ENCODE measurements at regions not wholly inside any gene's neighbourhood (a gene's known extent, or its start where the extent isn't known, plus 50 kb on each side); places are given as distances from the start of the nearest gene placed in this dataset.
A peak's percentile ranks its signal among the peaks of the same experiment; 100 is the strongest.
"Not testable (repeated sequence)": the region's sequence is repeated elsewhere in the genome, so short reads cannot be mapped to it uniquely, and the experiment has no call there.

- H3K27me3 ChIP-seq; ATAC-seq; DNase-seq; H3K9me3 ChIP-seq; H3K27ac ChIP-seq; intact Hi-C loops (cut with DNase I); H3K4me1 ChIP-seq; H3K36me3 ChIP-seq; H3K4me3 ChIP-seq: not testable (repeated sequence)
These were observed 4817.1 kb upstream of the OR11H1 start for GRCh38 chr22:10710923-10711322.

DNA sequence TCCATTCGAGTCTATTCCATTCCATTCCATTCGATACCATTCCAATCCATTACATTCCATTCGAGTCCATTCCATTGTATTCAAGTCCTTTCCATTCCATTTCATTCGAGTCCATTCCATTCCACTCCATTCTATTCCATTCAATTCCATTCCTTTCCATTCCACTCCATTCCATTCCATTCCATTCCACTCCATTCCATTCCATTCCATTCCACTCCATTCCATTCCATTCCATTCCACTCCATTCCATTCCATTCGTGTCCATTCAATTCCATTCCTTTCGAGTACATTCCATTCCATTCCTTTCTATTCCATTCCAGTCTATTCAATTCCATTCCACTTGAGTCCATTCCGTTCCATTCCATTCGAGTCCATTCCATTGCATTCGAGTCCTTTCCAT lies 4805.2 kb upstream of the OR11H1 start:
- H3K27me3 ChIP-seq; H3K4me1 ChIP-seq; H3K4me3 ChIP-seq; intact Hi-C loops (cut with DNase I); H3K36me3 ChIP-seq; DNase-seq; H3K9me3 ChIP-seq; H3K27ac ChIP-seq: not testable (repeated sequence)
- ATAC-seq: peak; percentile 19

GRCh38 chr22:10723966-10724365 lies 4804.0 kb upstream of the OR11H1 start:
- H3K27ac ChIP-seq; H3K36me3 ChIP-seq; DNase-seq; H3K4me1 ChIP-seq; H3K4me3 ChIP-seq; H3K27me3 ChIP-seq; ATAC-seq; H3K9me3 ChIP-seq; intact Hi-C loops (cut with DNase I): not testable (repeated sequence)

DNA sequence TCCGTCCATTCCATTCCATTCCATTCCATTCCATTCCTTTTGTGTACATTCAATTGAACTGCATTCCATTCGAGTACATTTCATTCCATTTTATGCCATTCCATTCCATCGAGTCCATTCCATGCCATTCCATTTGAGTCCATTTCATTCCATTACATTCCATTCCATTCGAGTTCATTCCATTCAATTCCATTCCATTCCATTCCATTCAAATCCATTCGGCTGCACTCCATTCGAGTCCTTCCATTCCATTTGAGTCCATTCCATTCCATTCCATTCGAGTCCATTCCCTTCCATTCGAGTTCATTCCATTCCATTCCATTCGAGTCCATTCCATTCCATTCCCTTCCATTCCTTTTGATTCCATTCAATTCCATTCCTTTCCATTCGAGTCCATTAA lies 4800.6 kb upstream of the OR11H1 start:
- no peak for DNase-seq
- Histone ChIP-seq H3K27me3 (no peaks in the 10 kb centered on the region), H3K4me3 (no peak overlapping the region), H3K9me3 (peaks cover 8% of the 10 kb centered on the region), H3K36me3 (no peaks in the 10 kb centered on the region), H3K4me1 (no peaks in the 10 kb centered on the region), H3K27ac (no peak overlapping the region)
- intact Hi-C loops (cut with DNase I): no loop called here
- ATAC-seq: peak; percentile 10
- TF ChIP-seq CTCF (IDR thresholded peaks at IDR 0.05): no peak

GRCh38 chr22:10729979-10730378 lies 4798.0 kb upstream of the OR11H1 start:
- H3K27me3 ChIP-seq; DNase-seq; H3K4me1 ChIP-seq; ATAC-seq; H3K4me3 ChIP-seq; H3K36me3 ChIP-seq; intact Hi-C loops (cut with DNase I); H3K27ac ChIP-seq; H3K9me3 ChIP-seq: not testable (repeated sequence)

DNA sequence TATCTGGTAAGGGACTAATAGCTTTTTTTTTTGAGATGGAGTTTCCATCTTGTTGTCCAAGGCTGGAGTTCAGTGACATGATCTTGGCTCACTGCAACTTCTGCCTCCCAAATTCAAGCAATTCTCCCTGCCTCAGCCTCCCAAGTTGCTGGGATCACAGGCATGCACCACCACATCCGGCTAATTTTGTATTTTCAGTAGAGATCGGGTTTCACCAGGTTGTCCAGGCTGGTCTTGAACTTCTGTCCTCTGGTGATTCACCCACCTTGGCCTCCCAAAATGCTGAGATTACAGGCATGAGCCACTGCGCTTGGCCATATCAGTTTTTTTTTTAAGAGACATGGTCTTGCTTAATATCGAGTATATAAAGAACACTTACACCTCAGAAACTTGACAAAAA lies 4797.3 kb upstream of the OR11H1 start:
- H3K9me3 ChIP-seq: not testable (repeated sequence)

DNA sequence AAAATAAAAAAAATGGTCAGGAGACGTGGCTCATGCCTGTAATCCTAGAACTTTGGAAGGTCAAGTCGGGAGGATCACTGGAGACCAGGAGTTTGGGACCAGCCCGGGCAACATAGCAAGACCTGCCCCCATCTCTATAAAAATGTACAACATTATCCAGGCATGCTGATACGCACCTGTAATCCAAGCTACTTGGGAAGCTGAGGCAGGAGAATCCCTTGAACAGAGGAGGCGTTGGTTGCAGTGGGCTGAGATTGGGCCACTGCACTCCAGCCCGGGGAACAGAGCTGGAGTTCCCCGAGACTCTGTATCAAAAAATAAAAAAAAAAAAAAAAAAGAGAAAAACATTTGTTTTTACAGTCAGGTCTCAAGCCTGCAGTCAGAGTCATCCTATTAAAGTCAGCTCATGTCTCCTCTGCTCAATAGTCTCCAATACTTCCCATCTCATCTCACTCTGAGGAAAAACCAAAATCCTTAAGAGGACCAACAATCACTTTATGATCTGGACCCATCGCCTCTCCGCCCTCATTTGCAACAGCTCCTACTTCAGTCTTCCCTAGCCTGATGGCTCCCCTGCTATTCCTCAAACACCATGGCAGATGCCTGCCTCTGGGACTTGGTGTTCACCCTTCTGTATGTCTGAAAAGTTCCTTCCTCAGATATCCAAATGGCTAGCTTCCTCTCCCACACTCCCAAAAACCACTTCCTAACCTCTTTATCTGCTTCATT lies 4796.6 kb upstream of the OR11H1 start:
- intact Hi-C loops (cut with DNase I); H3K27ac ChIP-seq; H3K4me1 ChIP-seq; DNase-seq; H3K9me3 ChIP-seq; H3K4me3 ChIP-seq; H3K36me3 ChIP-seq; H3K27me3 ChIP-seq: not testable (repeated sequence)
- ATAC-seq: peak; percentile 5

More for the DNA sequence above, 4797.3 kb upstream of the OR11H1 start:
- H3K36me3 ChIP-seq; ATAC-seq; H3K4me3 ChIP-seq; H3K27ac ChIP-seq; DNase-seq; H3K27me3 ChIP-seq; H3K4me1 ChIP-seq; intact Hi-C loops (cut with DNase I): not testable (repeated sequence)

- H3K27me3 ChIP-seq; intact Hi-C loops (cut with DNase I); H3K4me1 ChIP-seq; H3K9me3 ChIP-seq; H3K36me3 ChIP-seq; DNase-seq; H3K27ac ChIP-seq; H3K4me3 ChIP-seq: not testable (repeated sequence)
- peak; percentile 5 for ATAC-seq
These were observed 4792.9 kb upstream of the OR11H1 start for GRCh38 chr22:10735075-10735474.

DNA sequence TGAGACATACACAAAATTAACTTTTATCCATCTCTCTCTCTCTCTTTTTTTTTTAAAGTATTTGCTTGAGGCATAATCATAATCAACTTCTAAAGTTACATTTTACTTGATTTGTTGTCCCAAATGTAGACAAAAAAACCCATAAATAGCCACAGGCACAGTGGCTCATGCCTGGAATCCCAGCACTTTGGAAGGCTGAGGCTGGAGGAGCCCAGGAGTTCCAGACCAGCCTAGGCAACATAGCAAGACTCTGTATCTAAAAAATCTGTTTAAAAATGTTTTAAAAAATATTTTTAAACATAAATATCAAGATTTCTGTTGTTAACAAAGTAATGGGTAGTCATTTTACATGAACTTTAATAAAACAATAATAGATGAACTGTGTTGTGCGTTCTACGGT lies 4791.1 kb upstream of the OR11H1 start:
- H3K36me3 ChIP-seq; H3K9me3 ChIP-seq; H3K27me3 ChIP-seq; H3K4me1 ChIP-seq; H3K27ac ChIP-seq; H3K4me3 ChIP-seq; intact Hi-C loops (cut with DNase I); DNase-seq; ATAC-seq: not testable (repeated sequence)

DNA sequence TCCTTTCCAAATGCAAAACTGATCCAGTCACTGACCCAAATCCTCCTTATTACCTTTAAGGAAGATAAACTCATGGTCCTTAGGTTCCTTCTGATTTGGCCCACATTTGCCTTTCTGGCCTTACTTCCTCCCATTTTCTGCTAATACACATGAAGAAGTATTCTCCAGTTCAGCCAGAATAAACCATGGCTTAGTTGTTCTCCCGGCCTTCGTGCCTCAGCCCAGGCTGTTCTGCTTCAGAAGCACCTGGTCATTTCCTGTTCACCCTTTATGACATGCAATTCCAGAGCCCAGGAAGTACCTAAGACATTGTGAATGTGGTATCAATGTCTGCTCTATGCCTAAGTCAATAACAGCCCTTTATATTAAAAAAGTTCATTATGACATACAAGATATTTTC lies 4790.1 kb upstream of the OR11H1 start:
- H3K4me1 ChIP-seq; H3K27ac ChIP-seq; DNase-seq; H3K4me3 ChIP-seq; intact Hi-C loops (cut with DNase I); H3K9me3 ChIP-seq; H3K27me3 ChIP-seq; H3K36me3 ChIP-seq; ATAC-seq: not testable (repeated sequence)
